A549 (cell line): ENCODE measurements at regions not wholly inside any gene's neighbourhood (a gene's known extent, or its start where the extent isn't known, plus 50 kb on each side); places are given as distances from the start of the nearest gene placed in this dataset.

Experiments used
- EP300 ChIP-seq, 2 experiments: fragments of >200 bp; sonication (Bioruptor Twin); formaldehyde crosslinking; IDR thresholded peaks; 2 replicates in 1 of 2; 3 replicates in 1 of 2; pipeline ENCODE4 v1.6.1; 2016 to 2017
- POLR2A ChIP-seq: IDR thresholded peaks from 2 replicates; pipeline ENCODE4 v1.6.1; 2012; ENCODE audit warnings: mild to moderate bottlenecking, low read length
- POLR2AphosphoS2 ChIP-seq: conservative IDR thresholded peaks from 2 replicates; pipeline ENCODE4 v1.6.1; 2012; ENCODE audit warnings: low read length, improper control_type of control experiment, inconsistent platforms

DNA sequence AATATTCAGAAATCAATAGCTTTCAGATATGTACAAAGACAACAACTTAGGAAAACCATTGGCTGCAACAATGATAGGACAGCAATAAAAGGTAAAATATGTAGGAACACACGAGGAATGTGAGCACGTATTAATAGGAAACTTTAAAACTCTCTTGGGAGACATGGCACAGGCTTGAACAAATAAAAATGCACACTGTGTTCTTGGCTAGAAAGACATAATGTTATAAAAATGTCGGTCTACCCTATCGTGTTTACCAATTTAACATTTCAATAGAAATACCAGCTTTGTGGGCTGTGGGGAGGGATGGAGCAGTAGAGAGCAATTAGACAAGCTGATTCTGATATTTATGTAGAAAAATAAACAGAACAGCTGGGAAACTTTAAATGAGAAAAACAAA, 69.0 kb upstream of the FAM9B start:
- TF ChIP-seq POLR2AphosphoS2 (no peak), EP300 (IDR thresholded peaks at IDR 0.05) (no peak), POLR2A (no peak)
